ENCODE measurements at regions not wholly inside any gene's neighbourhood (a gene's known extent, or its start where the extent isn't known, plus 50 kb on each side); places are given as distances from the start of the nearest gene placed in this dataset.

DNA sequence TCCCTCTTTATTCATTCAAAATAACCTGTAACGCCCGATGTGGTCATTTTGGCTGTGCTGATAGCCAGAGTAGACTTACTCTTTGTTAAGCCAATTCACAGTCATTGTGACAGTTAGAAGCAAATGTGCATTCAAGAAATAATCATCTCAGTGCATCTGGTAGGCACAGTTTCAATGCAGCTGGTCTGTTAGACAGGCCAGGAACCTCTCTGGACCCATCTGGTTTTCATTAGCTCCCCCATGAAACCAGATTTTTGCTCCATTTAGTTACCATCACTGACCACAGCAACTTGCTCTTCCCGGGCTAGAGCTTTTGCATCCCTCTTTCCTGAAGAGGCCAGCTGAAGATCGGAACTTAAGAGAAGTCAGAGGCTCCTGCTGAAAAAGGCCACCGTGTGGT lies 284.2 kb downstream of the NSG2 start:
- no peak for DNase-seq (ENCODE audit: low spot score)

- no peak for DNase-seq (ENCODE audit: low spot score)
Measured at GRCh38 chr5:174335682-174336364, 290.3 kb downstream of the NSG2 start.

- no peak for DNase-seq (ENCODE audit: low spot score)
Measured at GRCh38 chr5:174336479-174336878, 291.0 kb downstream of the NSG2 start.

- no peak for DNase-seq (ENCODE audit: low spot score)
Measured at GRCh38 chr5:174337276-174338184, 292.0 kb downstream of the NSG2 start.

GRCh38 chr5:174338185-174339010 lies 292.9 kb downstream of the NSG2 start:
- no peak for DNase-seq (ENCODE audit: low spot score)

DNA sequence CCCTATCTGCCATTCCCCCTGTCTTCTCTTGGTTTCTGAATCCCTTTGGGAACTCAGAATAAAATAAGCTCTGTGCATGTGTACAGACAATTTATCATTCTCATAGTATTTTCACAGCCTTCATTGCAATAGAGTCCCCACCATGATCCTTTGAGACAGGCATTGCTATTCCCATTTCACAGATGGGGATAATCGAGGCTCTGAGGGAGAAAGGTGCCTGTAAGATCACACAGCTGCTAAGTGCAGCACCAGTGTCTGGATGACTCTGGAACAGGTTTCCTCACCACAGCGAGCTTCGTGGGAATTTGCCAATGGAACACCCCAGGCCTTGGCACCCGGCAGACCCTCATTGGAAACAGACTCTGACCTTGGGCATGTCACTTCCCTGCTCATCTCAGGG lies 293.6 kb downstream of the NSG2 start:
- DNase-seq (ENCODE audit: low spot score) = no peak

DNA sequence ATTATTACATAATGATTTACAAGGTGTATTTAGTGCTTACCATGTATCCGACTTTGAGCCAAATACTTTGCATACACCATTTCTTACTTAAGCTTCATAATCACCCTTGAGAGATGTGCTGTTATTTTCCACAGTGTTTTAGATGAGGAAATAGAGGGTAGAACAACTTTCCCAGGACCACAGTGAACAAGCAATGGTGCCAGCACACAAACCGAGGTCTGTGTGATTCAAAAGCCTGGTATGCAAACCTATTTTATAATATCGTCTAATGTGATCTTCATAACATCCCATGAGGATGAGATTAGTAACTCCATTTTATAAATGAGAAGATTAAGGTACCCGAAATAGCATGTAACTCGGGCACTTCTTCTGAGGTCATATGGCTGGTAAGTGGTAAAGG lies 294.7 kb downstream of the NSG2 start:
- no peak for DNase-seq (ENCODE audit: low spot score)

- DNase-seq (ENCODE audit: low spot score) = no peak
Measured at GRCh38 chr5:174342696-174343095, 297.2 kb downstream of the NSG2 start.

DNA sequence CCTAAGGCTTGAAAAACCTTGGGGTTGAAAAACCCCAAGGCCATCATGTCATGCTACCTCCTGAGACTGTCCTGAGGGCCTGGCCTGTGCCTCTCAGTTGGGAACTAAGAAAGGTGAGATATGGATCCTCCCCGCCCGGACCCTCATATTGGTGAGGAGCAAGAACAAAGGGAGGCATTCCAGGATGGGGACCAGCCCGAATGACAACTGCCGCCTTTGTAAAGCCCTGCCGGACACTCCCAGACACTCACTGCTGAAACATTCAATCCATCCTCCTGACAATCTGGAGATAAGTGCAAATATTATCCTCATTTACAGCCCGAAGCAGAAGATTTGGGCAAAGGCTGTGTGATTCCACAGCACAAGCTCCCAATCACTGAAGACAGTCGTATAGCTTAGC lies 298.3 kb downstream of the NSG2 start:
- DNase-seq (ENCODE audit: low spot score) = no peak

- no peak for DNase-seq (ENCODE audit: low spot score)
Measured at GRCh38 chr5:174344335-174344734, 298.8 kb downstream of the NSG2 start.

GRCh38 chr5:174347183-174347582 lies 301.7 kb downstream of the NSG2 start:
- no peak for DNase-seq (ENCODE audit: low spot score)

DNA sequence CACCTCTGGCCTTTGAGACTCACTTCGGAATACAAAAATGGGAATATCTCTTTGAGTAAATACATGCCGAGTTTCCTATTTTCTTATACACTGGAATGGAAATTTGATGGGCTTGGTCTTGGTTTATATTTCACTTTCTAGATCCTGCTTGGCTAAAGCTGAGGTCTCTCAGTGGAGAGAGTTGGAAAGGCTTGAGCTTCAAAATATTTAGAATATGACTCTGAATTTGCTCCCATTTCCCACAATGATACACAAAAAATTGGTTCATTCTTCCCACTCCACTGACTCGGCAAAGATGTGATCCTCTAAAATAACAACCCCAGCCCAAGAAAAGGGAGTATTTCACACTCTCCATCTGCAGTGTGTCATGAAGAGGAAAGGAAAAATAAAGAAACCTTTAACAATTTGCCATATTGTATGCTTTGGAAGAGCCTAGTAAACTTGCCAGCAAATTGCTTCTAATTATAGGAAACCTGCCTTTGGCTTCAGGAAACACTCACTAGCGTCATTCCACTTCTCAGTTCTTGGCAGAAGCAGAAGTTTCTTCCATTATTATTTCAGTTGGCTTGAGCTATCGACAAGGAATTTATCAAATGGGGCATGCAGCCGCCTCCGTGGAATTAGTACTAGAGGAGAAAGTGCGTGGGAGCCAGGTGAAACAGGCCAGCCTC lies 302.9 kb downstream of the NSG2 start:
- no peak for DNase-seq (ENCODE audit: low spot score)

DNA sequence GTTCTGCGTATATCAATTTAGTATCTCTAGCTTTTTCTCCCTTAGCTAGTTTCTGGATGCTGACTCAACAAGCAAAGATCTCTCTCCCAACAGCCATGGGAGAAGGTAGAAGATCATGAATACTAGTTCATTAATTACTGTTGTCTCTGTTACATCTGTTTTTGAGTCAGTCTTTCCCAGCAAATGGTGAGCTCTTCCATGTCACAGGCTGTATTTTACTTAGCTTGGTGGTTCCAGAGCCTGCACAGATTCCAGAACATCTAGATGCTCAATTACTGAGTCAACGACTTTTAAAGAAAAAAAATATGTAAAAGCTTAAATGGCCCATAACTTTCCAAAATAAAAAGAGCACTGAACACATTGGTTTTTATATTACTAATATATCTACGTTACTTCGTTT lies 307.2 kb downstream of the NSG2 start:
- no peak for DNase-seq (ENCODE audit: low spot score)

DNA sequence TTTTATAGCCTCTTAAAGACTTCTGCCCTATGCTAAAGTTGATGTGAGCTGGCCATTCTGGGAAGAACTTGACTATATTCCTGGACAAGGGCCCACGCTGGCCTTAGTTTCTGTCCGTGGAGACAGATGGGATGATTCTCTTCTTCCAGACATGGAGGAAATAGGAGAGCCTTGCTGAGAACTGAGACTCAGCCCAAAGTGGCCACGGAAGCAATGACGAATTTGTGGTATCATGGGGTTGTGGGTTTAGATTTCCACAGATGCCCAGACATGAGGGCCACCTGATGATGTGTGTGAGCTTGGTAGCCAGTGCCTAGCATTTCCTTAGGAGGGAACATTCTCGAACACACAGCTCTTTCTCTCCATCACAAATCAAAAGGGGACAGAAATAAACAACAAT lies 309.1 kb downstream of the NSG2 start:
- DNase-seq (ENCODE audit: low spot score) = no peak

DNA sequence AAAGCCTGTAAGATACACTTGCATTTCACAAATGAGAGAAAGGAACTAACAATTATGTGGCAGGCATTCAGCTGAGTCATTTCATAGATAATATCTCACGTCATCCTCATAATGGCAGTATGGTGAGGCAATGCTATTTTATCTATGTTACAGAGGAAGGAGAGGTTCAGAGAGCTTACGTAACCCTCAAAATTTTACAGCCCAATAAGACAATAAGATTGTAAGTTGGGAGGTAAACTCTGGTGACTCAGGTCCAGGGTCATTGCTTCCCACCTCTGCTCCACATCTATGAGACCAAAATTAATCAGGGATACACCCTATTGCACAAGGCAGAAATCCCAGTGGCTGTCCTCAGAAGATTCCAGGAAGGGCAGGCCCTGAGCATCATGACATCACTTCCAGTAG lies 309.7 kb downstream of the NSG2 start:
- DNase-seq (ENCODE audit: low spot score) = no peak

DNA sequence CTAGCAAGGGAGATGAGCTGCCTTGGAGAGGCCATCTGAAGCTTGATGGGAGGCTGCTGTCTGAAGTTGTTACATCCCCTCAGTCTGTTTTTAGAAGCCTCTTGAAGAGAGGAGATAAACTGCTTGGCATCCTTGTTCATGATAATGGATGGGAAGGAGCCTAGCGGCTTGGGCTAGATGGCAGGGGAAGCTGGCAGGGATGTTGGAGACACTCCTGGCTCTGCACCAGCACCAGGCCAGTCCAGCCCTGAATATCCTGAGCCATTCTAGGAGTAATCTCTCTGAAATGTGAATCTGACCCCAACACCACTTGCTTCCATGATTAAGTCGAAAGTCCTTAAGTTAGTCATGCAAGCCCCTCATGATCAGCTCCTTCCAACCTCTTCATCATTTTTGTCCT lies 310.5 kb downstream of the NSG2 start:
- no peak for DNase-seq (ENCODE audit: low spot score)

- no peak for DNase-seq (ENCODE audit: low spot score)
Measured at GRCh38 chr5:174356536-174356935, 311.0 kb downstream of the NSG2 start.

- no peak for DNase-seq (ENCODE audit: low spot score)
Measured at GRCh38 chr5:174358276-174358675, 312.8 kb downstream of the NSG2 start.

GRCh38 chr5:174359071-174359470 lies 313.6 kb downstream of the NSG2 start:
- no peak for DNase-seq (ENCODE audit: low spot score)

- no peak for DNase-seq (ENCODE audit: low spot score)
Measured at GRCh38 chr5:174362514-174362913, 317.0 kb downstream of the NSG2 start.

DNA sequence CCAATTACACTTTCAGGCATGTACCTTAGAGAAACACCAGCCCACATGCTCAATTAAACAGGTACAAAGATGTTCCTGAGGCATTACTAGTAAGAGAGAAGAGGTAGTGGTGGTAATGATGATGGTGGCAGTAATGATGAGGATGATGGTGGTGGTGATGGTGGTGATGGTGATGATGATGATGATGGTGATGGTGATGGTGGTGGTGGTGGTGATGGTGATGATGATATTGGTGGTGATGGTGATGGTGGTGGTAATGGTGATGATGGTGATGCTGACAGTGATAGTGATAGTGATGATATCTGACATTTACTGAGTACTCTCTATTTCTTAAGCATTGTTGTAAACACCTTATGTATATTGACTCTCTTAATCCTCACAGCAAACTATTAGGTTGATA lies 318.4 kb downstream of the NSG2 start:
- DNase-seq (ENCODE audit: low spot score) = no peak

Measured in mesenteric fat pad (tissue), 1 donor.